GM23248 (cell line): ENCODE measurements at regions not wholly inside any gene's neighbourhood (a gene's known extent, or its start where the extent isn't known, plus 50 kb on each side); places are given as distances from the start of the nearest gene placed in this dataset.
A peak's percentile ranks its signal among the peaks of the same experiment; 100 is the strongest.

Experiments
- DNase-seq: peaks from one replicate; pipeline ENCODE4 v3.0.0-alpha.2; 2015
- H2AFZ ChIP-seq: fragments of 200-600 bp; sonication (generic); 2 replicates; pipeline ENCODE4 v1.6.1; 2016; ENCODE audit warnings: antibody characterized with exemption
- H3F3A ChIP-seq: fragments of 200-600 bp; sonication (generic); 2 replicates; pipeline ENCODE4 v1.6.1; 2016; ENCODE audit warnings: mild to moderate bottlenecking, antibody characterized with exemption, mixed run types; ENCODE audit not compliant: insufficient read depth
- H3K27ac ChIP-seq: fragments of 200-600 bp; sonication (generic); 2 replicates; pipeline ENCODE4 v1.5.1; 2016; ENCODE audit warnings: mild to moderate bottlenecking
- H3K27me3 ChIP-seq: fragments of 200-600 bp; sonication (generic); replicated peaks from 2 replicates; pipeline ENCODE4 v1.6.1; 2016; ENCODE audit warnings: mild to moderate bottlenecking; ENCODE audit not compliant: insufficient read depth
- H3K36me3 ChIP-seq: fragments of 200-600 bp; sonication (generic); 2 replicates; pipeline ENCODE4 v1.6.1; 2016; ENCODE audit warnings: low read depth, mild to moderate bottlenecking
- H3K4me1 ChIP-seq: fragments of 200-600 bp; sonication (generic); 2 replicates; pipeline ENCODE4 v1.6.1; 2016; ENCODE audit warnings: mild to moderate bottlenecking; ENCODE audit not compliant: insufficient read depth
- H3K4me2 ChIP-seq: fragments of 200-600 bp; sonication (generic); one replicate; pipeline ENCODE4 v1.6.1; 2016; ENCODE audit warnings: mild to moderate bottlenecking; ENCODE audit not compliant: unreplicated experiment
- H3K4me3 ChIP-seq: fragments of 200-600 bp; sonication (generic); 2 replicates; pipeline ENCODE4 v1.5.1; 2016; ENCODE audit warnings: mild to moderate bottlenecking
- H3K79me2 ChIP-seq: fragments of 200-600 bp; sonication (generic); 2 replicates; pipeline ENCODE4 v1.6.1; 2016; ENCODE audit warnings: mild to moderate bottlenecking; ENCODE audit not compliant: insufficient read depth
- H3K9ac ChIP-seq: fragments of 200-600 bp; sonication (generic); 2 replicates; pipeline ENCODE4 v1.6.1; 2016; ENCODE audit warnings: mild to moderate bottlenecking
- H3K9me2 ChIP-seq: fragments of 200-600 bp; sonication (generic); 2 replicates; pipeline ENCODE4 v1.6.1; 2016; ENCODE audit warnings: mixed run types, mild to moderate bottlenecking, moderate library complexity; ENCODE audit not compliant: insufficient read depth
- H3K9me3 ChIP-seq: fragments of 200-600 bp; sonication (generic); one replicate; pipeline ENCODE4 v1.6.1; 2017; ENCODE audit warnings: low read depth
- H4K20me1 ChIP-seq: fragments of 200-600 bp; sonication (generic); 2 replicates; pipeline ENCODE4 v1.6.0; 2016; ENCODE audit not compliant: insufficient read depth
- EZH2 ChIP-seq: fragments of 200-600 bp; sonication (generic); IDR thresholded peaks from 2 replicates; pipeline ENCODE4 v1.6.1; 2018; ENCODE audit warnings: antibody characterized with exemption, mild to moderate bottlenecking; ENCODE audit not compliant: insufficient read depth, poor library complexity, severe bottlenecking
- EZH2phosphoT487 ChIP-seq: fragments of 200-600 bp; sonication (generic); IDR thresholded peaks from 2 replicates; pipeline ENCODE4 v1.6.1; 2018; ENCODE audit warnings: antibody characterized with exemption, moderate library complexity, mild to moderate bottlenecking, low read depth; ENCODE audit not compliant: insufficient read depth
- WGBS, 2 experiments: methylation state at CpG; one replicate each; pipeline ENCODE4 v1.1.6; 2015 to 2017; ENCODE audit warnings: low lambda C conversion rate in 2 of 2, low coverage in 1 of 2; ENCODE audit errors: missing lambda C conversion rate in 2 of 2; 5-methylcytosine and 5-hydroxymethylcytosine counted together
- in situ Hi-C: fragments of 300-500 bp; cut with MboI; formaldehyde crosslinking; loops from 2 replicates; pipeline ENCODE4 v1.15.0; 2020

DNA sequence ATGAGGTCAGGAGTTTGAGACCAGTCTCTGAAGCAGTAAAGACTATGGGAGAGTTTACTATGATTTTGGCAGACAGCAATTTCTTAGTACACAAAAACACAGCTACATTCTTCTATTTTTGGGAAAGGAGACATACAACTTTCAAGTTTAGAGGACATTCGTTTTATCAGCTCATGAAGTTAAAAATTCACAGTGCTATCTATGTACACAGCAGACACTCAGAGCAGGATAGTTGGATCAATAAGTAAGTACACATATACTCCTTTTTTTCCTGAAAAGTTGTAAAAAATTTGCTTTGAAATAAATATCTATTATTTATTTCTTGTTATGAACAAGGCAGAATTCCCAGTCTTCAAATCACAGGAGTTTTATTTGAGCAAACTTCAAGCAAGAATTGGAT, 159.7 kb downstream of the SERPINI1 start:
- WGBS, 2 experiments, result 44 to 64% methylated on average over 1 of the region's 1 CpG
- H3K9me3 ChIP-seq, result no peaks in the 10 kb centered on the region
- H3K4me3 ChIP-seq, result no peak overlapping the region
- H3K36me3 ChIP-seq, result no peaks in the 10 kb centered on the region
- no peaks in the 10 kb centered on the region for H3F3A ChIP-seq
- peaks cover 9% of the 10 kb centered on the region for H3K27me3 ChIP-seq
- H3K4me2 ChIP-seq, result no peak overlapping the region
- TF ChIP-seq EZH2phosphoT487 (no peak), EZH2 (no peak)
- no peaks in the 10 kb centered on the region for H3K4me1 ChIP-seq
- H3K9me2 ChIP-seq, result no peaks in the 10 kb centered on the region
- DNase-seq, result no peak
- no peak overlapping the region for H3K9ac ChIP-seq
- H4K20me1 ChIP-seq, result no peaks in the 10 kb centered on the region
- H2AFZ ChIP-seq, result no peak overlapping the region
- no peak overlapping the region for H3K27ac ChIP-seq
- in situ Hi-C loops, result loop anchor here (25.0 kb wide), 1 partner anchor 483 kb away; no protein-coding TSS in a partner anchor
- no peaks in the 10 kb centered on the region for H3K79me2 ChIP-seq

DNA sequence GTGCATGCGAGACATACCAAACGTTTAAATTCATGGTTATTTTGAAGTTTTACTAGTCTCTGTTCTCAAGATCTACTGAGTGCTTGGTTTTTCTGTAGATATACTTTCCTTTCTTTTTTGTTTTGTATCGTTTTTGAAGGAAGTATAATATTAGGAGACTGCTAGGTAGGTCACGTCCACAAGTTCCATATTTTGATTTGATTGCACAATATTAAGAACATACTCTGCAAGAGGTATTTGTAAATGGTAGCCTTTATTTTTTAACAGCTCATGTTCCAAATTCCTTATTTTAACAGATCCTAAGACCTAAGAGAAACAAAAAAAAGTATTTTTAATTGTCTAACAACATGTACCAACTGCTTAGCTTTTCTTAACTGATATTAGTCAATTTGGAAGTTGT, 156.7 kb downstream of the SERPINI1 start:
- no peaks in the 10 kb centered on the region for H3K4me1 ChIP-seq
- in situ Hi-C loops, result loop anchor here (25.0 kb wide), 1 partner anchor 480 kb away; no protein-coding TSS in a partner anchor
- peaks cover 9% of the 10 kb centered on the region for H3K27me3 ChIP-seq
- no peaks in the 10 kb centered on the region for H3K36me3 ChIP-seq
- no peak for DNase-seq
- WGBS, 2 experiments, result 34 to 39% methylated on average over 4 of the region's 4 CpGs
- H3K4me3 ChIP-seq, result no peak overlapping the region
- no peaks in the 10 kb centered on the region for H3K9me3 ChIP-seq
- H3K9ac ChIP-seq, result no peak overlapping the region
- H2AFZ ChIP-seq, result no peak overlapping the region
- TF ChIP-seq EZH2phosphoT487 (no peak), EZH2 (no peak)
- no peak overlapping the region for H3K4me2 ChIP-seq
- no peaks in the 10 kb centered on the region for H3K79me2 ChIP-seq
- H3K27ac ChIP-seq, result no peak overlapping the region
- no peaks in the 10 kb centered on the region for H3K9me2 ChIP-seq
- no peaks in the 10 kb centered on the region for H4K20me1 ChIP-seq
- no peaks in the 10 kb centered on the region for H3F3A ChIP-seq

DNA sequence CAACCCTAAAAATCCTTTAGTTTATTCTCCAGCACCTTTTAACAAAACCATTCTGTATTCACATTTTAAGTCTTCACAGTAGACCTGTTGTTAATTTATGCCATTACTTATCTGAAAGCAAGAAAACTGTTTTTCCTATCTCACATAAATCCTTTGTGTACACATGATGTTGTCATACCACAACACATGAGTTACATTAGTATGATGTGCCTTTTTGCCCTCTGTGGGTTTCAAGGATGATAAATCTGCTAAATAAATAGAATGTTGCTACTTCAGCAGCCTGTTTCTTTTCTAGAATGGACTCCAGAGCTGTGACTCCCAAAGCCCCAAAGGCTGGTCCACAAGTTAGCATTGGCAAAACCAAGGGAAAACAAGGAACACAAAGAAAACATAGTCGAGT, 151.6 kb downstream of the SERPINI1 start:
- no peak overlapping the region for H3K9ac ChIP-seq
- no peak overlapping the region for H3K27ac ChIP-seq
- no peaks in the 10 kb centered on the region for H3K9me2 ChIP-seq
- H4K20me1 ChIP-seq, result no peaks in the 10 kb centered on the region
- no peaks in the 10 kb centered on the region for H3F3A ChIP-seq
- H3K27me3 ChIP-seq, result peaks cover 8% of the 10 kb centered on the region
- no peaks in the 10 kb centered on the region for H3K4me1 ChIP-seq
- no peaks in the 10 kb centered on the region for H3K9me3 ChIP-seq
- H3K79me2 ChIP-seq, result no peaks in the 10 kb centered on the region
- no peaks in the 10 kb centered on the region for H3K36me3 ChIP-seq
- TF ChIP-seq EZH2 (no peak), EZH2phosphoT487 (no peak)
- WGBS, 2 experiments, result 0 to 4% methylated on average over 1 of the region's 1 CpG
- peak; percentile 33 for DNase-seq
- in situ Hi-C loops, result loop anchor here (25.0 kb wide), 1 partner anchor 475 kb away; no protein-coding TSS in a partner anchor
- H2AFZ ChIP-seq, result no peak overlapping the region
- H3K4me2 ChIP-seq, result no peak overlapping the region
- H3K4me3 ChIP-seq, result no peak overlapping the region

DNA sequence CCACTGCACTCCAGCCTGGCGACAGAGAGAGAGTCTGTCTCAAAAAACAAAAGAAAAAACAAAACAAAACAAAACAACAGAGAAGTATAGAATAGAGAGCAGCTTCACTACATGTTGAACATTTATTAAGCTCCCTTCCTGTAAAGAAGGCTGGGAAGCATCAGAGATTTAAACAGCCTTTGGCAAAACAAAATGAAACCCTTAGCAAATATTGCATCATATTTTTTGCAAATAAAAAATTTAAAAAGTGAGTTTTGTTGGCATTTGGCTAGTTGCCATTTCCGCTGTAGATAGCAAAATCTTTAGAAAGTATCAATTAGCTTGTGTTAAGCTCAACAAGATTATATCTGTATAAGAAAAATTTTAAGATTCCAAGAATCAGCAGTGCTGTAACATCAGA, 151.2 kb downstream of the SERPINI1 start:
- Histone ChIP-seq H3K9ac (no peak overlapping the region), H3K79me2 (no peaks in the 10 kb centered on the region), H3K4me1 (no peaks in the 10 kb centered on the region), H3K4me2 (no peak overlapping the region), H3K9me2 (no peaks in the 10 kb centered on the region), H2AFZ (peak overlapping the region; percentile 20; the same call in 1 of the 2 replicates), H3K27me3 (peaks cover 7% of the 10 kb centered on the region; the same call in 1 of the 2 replicates), H3K27ac (no peak overlapping the region), H3K9me3 (no peaks in the 10 kb centered on the region), H3K4me3 (no peak overlapping the region), H3K36me3 (no peaks in the 10 kb centered on the region), H3F3A (no peaks in the 10 kb centered on the region), H4K20me1 (no peaks in the 10 kb centered on the region)
- 54 to 66% methylated on average over 2 of the region's 2 CpGs for WGBS, 2 experiments
- peak; percentile 3 for DNase-seq
- no peak for TF ChIP-seq EZH2phosphoT487
- no peak for TF ChIP-seq EZH2
- in situ Hi-C loops, result loop anchor here (25.0 kb wide), 1 partner anchor 474 kb away; no protein-coding TSS in a partner anchor
